GM10248 (cell line): ENCODE measurements at regions not wholly inside any gene's neighbourhood (a gene's known extent, or its start where the extent isn't known, plus 50 kb on each side); places are given as distances from the start of the nearest gene placed in this dataset.

Source experiments
- CTCF ChIA-PET: fragments of 300-600 bp; sonication (Branson Sonifier 250); formaldehyde crosslinking; extraction: SDS; loops from one replicate; lab custom pipeline; 2021; ENCODE audit warnings: antibody characterized with exemption; lab: Yijun Ruan, JAX
- POLR2A ChIA-PET: fragments of 350-650 bp; sonication (Branson Sonifier 250); formaldehyde crosslinking; extraction: SDS; loops from one replicate; lab custom pipeline; 2020; ENCODE audit warnings: antibody characterized with exemption; lab: Yijun Ruan, JAX
- DNase-seq: peaks from one replicate; pipeline ENCODE4 v3.0.0; 2012; ENCODE audit errors: extremely low spot score
- CTCF ChIP-seq: IDR thresholded peaks from 2 replicates; pipeline ENCODE4 v1.5.1; 2012; ENCODE audit warnings: mild to moderate bottlenecking, low read depth; ENCODE audit errors: extremely low read depth, missing control alignments, control extremely low read depth

GRCh38 chr21:35929901-35930300 is 130.4 kb downstream of the SETD4 start:
- ChIA-PET CTCF (interaction anchor here (1.1 to 2.3 kb wide), 4 partner anchors 10 to 99 kb away, joined by 3 to 7 read pairs (median 4); no protein-coding TSS in a partner anchor), POLR2A (no interaction called here)
- no peak for TF ChIP-seq CTCF
- no peak for DNase-seq

GRCh38 chr21:35927262-35927661 is 133.1 kb downstream of the SETD4 start:
- TF ChIP-seq CTCF = no peak
- ChIA-PET CTCF (interaction anchor here (1.1 to 1.4 kb wide), 2 partner anchors 9 to 13 kb away, joined by 3 to 4 read pairs; no protein-coding TSS in a partner anchor), POLR2A (no interaction called here)
- DNase-seq = no peak

GRCh38 chr21:35926003-35926740 is 134.2 kb downstream of the SETD4 start:
- no peak for DNase-seq
- CTCF ChIA-PET = interaction anchor here (1.1 to 1.4 kb wide), 2 partner anchors 10 to 14 kb away, joined by 3 to 4 read pairs; no protein-coding TSS in a partner anchor
- POLR2A ChIA-PET = no interaction called here
- TF ChIP-seq CTCF = no peak

- CTCF ChIA-PET = interaction anchor here (1.4 kb wide), 1 partner anchor 188 kb away, joined by 3 read pairs; no protein-coding TSS in a partner anchor
- POLR2A ChIA-PET = no interaction called here
- no peak for TF ChIP-seq CTCF
- no peak for DNase-seq
Measured at GRCh38 chr21:35925497-35925896, 134.8 kb downstream of the SETD4 start.

GRCh38 chr21:35924714-35925301 is 135.5 kb downstream of the SETD4 start:
- CTCF ChIA-PET = interaction anchor here (1.4 kb wide), 1 partner anchor 188 kb away, joined by 3 read pairs; no protein-coding TSS in a partner anchor

More at GRCh38 chr21:35924714-35925301, 135.5 kb downstream of the SETD4 start:
- TF ChIP-seq CTCF = no peak
- DNase-seq = no peak
- POLR2A ChIA-PET = no interaction called here
